Renal cortex interstitium (tissue), 11 donors: ENCODE measurements at regions not wholly inside any gene's neighbourhood (a gene's known extent, or its start where the extent isn't known, plus 50 kb on each side); places are given as distances from the start of the nearest gene placed in this dataset.

ENCODE experiments used
- DNase-seq, 11 donors: peaks; one replicate each; pipeline ENCODE4 v3.0.0-alpha.2; 2013; ENCODE audit warnings: low read depth in 9 of 11, low spot score in 4 of 11; ENCODE audit errors: extremely low read depth in 1 of 11

GRCh38 chr3:13266005-13266404 lies 154.1 kb downstream of the NUP210 start:
- no peak for DNase-seq

GRCh38 chr3:13265507-13265906 lies 154.6 kb downstream of the NUP210 start:
- no peak for DNase-seq

- no peak for DNase-seq
These were observed 155.1 kb downstream of the NUP210 start for GRCh38 chr3:13265016-13265415.

GRCh38 chr3:13264468-13264795 lies 155.7 kb downstream of the NUP210 start:
- DNase-seq: no peak

- no peak for DNase-seq
These were observed 156.2 kb downstream of the NUP210 start for GRCh38 chr3:13263770-13264467.

GRCh38 chr3:13262493-13263211 lies 157.5 kb downstream of the NUP210 start:
- no peak for DNase-seq

- DNase-seq: no peak
These were observed 158.2 kb downstream of the NUP210 start for GRCh38 chr3:13261892-13262291.

- no peak for DNase-seq
These were observed 158.9 kb downstream of the NUP210 start for GRCh38 chr3:13261104-13261830.

- no peak for DNase-seq
These were observed 159.6 kb downstream of the NUP210 start for GRCh38 chr3:13260259-13261103.

GRCh38 chr3:13259831-13260230 lies 160.3 kb downstream of the NUP210 start:
- DNase-seq: no peak

- no peak for DNase-seq
These were observed 161.1 kb downstream of the NUP210 start for GRCh38 chr3:13258986-13259514.

- no peak for DNase-seq
These were observed 161.8 kb downstream of the NUP210 start for GRCh38 chr3:13258280-13258679.

GRCh38 chr3:13257666-13258065 lies 162.5 kb downstream of the NUP210 start:
- no peak for DNase-seq

- no peak for DNase-seq
These were observed 163.3 kb downstream of the NUP210 start for GRCh38 chr3:13256845-13257244.

GRCh38 chr3:13254028-13254951 lies 165.8 kb downstream of the NUP210 start:
- no peak for DNase-seq

- no peak for DNase-seq
These were observed 166.7 kb downstream of the NUP210 start for GRCh38 chr3:13253208-13253937.

- no peak for DNase-seq
These were observed 167.9 kb downstream of the NUP210 start for GRCh38 chr3:13252207-13252606.
